ENCODE measurements at regions not wholly inside any gene's neighbourhood (a gene's known extent, or its start where the extent isn't known, plus 50 kb on each side); places are given as distances from the start of the nearest gene placed in this dataset.

- Mint-ChIP-seq H3K4me3 (no peak overlapping the region), H3K36me3 (no peaks in the 10 kb centered on the region), H3K27me3 (peaks cover 4% of the 10 kb centered on the region), H3K4me1 (no peaks in the 10 kb centered on the region), H3K9me3 (no peaks in the 10 kb centered on the region), H3K27ac (no peak overlapping the region)
These were observed 440.8 kb downstream of the GLRX3 start for GRCh38 chr10:130577039-130577438.

DNA sequence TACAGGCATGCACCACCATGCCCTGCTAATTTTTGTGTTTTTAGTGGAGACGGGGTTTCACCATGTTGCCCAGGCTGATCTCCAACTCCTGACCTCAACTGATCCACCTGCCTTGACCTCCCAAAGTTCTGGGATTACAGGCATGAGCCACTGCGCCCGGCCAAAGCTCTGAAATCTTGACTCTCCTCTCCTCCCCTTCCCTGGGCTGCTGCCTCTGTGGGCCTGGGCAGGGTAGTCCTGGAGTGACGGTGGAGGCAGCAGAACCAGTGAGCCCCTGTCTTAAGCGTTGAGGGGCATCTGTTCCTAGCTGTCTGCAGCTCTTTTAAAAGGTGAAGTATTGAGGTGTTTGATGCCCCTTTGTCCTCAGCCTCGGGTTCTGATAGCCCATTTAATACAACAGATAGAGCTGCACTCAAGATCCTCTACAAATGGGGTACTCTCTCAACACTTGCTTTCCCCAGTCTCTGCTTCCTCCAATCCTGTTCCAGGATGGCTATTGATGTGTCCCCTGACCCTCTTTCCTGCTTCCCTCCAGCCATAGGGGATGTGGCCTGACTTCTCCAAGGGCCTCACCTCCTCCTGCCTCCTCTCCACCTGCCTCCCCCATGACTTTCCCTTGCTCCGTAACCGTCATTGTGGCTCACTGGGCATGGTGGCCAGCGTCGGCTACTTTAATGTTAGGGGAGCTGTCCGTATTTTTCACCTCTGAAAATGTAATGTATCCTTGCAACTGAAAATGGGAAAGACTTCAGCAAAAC, 442.5 kb downstream of the GLRX3 start:
- Mint-ChIP-seq H3K27ac (no peak overlapping the region), H3K9me3 (no peaks in the 10 kb centered on the region), H3K4me3 (no peak overlapping the region), H3K27me3 (peaks cover 4% of the 10 kb centered on the region), H3K36me3 (no peaks in the 10 kb centered on the region), H3K4me1 (no peaks in the 10 kb centered on the region)

DNA sequence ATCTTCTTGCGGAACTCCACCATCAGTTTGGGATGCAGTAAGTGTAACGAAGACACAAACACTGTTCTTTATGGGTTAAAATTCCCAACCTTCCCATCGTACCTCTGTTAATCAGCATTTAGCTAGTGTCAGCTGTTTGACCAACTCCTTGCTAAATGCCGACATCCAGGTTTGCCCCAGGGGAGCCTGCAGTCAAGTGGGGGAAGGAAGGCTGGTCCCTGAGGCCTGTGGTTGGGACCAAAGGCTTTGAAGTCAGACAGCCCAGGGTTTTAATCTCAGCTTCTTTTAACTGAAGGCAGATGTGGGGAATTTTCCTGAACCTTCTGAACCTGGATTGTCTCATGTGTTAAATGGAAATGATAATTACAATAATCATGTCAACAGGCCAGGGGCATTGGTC, 443.7 kb downstream of the GLRX3 start:
- Mint-ChIP-seq H3K27ac (no peak overlapping the region), H3K4me1 (no peaks in the 10 kb centered on the region), H3K27me3 (peaks cover 4% of the 10 kb centered on the region), H3K36me3 (no peaks in the 10 kb centered on the region), H3K4me3 (no peak overlapping the region), H3K9me3 (no peaks in the 10 kb centered on the region)

- H3K27ac Mint-ChIP-seq: no peak overlapping the region
- no peaks in the 10 kb centered on the region for H3K36me3 Mint-ChIP-seq
- H3K4me1 Mint-ChIP-seq: no peaks in the 10 kb centered on the region
- H3K4me3 Mint-ChIP-seq: no peak overlapping the region
- H3K9me3 Mint-ChIP-seq: no peaks in the 10 kb centered on the region
- no peaks in the 10 kb centered on the region for H3K27me3 Mint-ChIP-seq
These were observed 444.8 kb downstream of the GLRX3 start for GRCh38 chr10:130580975-130581374.

DNA sequence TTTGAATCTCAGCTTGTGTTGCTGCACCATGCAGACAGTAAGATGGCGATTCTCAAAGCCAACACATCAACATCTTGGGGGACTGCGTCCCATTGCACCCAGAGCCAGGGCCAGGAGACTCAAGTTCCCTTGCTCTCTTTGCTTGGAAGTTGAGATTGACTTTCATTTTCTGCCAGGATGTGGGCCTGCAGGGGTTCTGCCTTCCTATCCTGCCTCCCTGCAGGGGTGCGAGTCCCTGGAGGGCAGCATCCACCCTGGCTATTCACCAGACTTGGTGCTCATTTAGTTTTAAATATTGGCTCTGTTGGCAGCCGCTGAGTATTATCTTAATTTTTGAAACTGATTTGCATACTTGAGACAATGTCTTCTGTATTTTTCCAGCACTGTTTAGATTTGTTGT, 451.5 kb downstream of the GLRX3 start:
- H3K4me1 Mint-ChIP-seq: no peaks in the 10 kb centered on the region
- no peak overlapping the region for H3K4me3 Mint-ChIP-seq
- H3K27ac Mint-ChIP-seq: no peak overlapping the region
- no peaks in the 10 kb centered on the region for H3K9me3 Mint-ChIP-seq
- H3K36me3 Mint-ChIP-seq: no peaks in the 10 kb centered on the region
- peaks cover 6% of the 10 kb centered on the region for H3K27me3 Mint-ChIP-seq

GRCh38 chr10:130606001-130606405, 469.8 kb downstream of the GLRX3 start:
- Mint-ChIP-seq H3K4me3 (no peak overlapping the region), H3K4me1 (no peaks in the 10 kb centered on the region), H3K27me3 (peaks cover 5% of the 10 kb centered on the region), H3K36me3 (no peaks in the 10 kb centered on the region), H3K9me3 (no peaks in the 10 kb centered on the region), H3K27ac (no peak overlapping the region)

DNA sequence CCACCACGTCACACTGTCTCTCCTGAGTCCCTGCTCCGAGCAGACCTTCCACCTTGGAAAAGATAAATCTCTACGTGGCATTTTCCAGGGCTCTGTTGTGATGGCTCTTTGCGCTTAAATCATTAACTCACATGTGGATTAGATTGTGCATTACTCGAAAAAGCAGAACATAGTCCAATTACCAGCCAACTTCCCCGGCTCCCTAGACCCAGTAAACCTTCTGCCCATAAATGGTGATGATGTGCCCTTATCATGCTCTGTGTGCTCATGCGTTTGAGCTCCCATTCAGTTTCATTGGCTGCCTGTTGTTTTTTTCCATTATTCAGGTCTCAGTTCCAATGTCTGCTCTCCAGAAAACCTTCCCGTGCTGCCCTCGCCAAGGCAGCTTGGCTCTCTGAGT, 471.2 kb downstream of the GLRX3 start:
- H3K9me3 Mint-ChIP-seq: no peaks in the 10 kb centered on the region
- H3K4me3 Mint-ChIP-seq: no peak overlapping the region
- no peaks in the 10 kb centered on the region for H3K4me1 Mint-ChIP-seq
- no peaks in the 10 kb centered on the region for H3K36me3 Mint-ChIP-seq
- peaks cover 5% of the 10 kb centered on the region for H3K27me3 Mint-ChIP-seq
- no peak overlapping the region for H3K27ac Mint-ChIP-seq

DNA sequence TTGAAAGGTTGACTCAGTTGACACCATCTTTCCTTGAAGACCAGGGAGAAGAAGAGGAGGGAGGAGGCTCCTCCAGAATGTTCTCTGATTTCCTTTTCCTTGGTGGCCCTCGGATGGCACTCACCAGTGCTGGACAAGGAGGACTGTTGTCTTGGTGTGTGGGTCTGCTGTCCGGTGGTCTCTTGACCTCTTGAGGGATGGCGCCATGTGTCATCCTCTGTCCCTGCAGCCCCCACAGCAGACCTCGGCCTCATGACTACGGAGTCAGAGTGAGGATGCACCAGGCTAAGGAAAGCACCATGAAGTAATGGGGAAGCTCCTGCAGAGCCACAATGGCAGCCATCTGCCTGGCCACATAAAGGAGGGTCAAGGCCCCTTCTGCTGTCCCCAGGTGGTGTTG, 475.0 kb downstream of the GLRX3 start:
- H3K27me3 Mint-ChIP-seq: peaks cover 2% of the 10 kb centered on the region
- no peaks in the 10 kb centered on the region for H3K9me3 Mint-ChIP-seq
- no peak overlapping the region for H3K27ac Mint-ChIP-seq
- no peaks in the 10 kb centered on the region for H3K4me1 Mint-ChIP-seq
- no peak overlapping the region for H3K4me3 Mint-ChIP-seq
- H3K36me3 Mint-ChIP-seq: no peaks in the 10 kb centered on the region

- no peak overlapping the region for H3K27ac Mint-ChIP-seq
- no peaks in the 10 kb centered on the region for H3K9me3 Mint-ChIP-seq
- H3K36me3 Mint-ChIP-seq: no peaks in the 10 kb centered on the region
- H3K27me3 Mint-ChIP-seq: peaks cover 10% of the 10 kb centered on the region
- no peak overlapping the region for H3K4me3 Mint-ChIP-seq
- no peaks in the 10 kb centered on the region for H3K4me1 Mint-ChIP-seq
These were observed 479.3 kb downstream of the GLRX3 start for GRCh38 chr10:130615457-130615856.

GRCh38 chr10:130617985-130618384, 481.8 kb downstream of the GLRX3 start:
- Mint-ChIP-seq H3K27ac (no peak overlapping the region), H3K4me3 (no peak overlapping the region), H3K9me3 (no peaks in the 10 kb centered on the region), H3K36me3 (no peaks in the 10 kb centered on the region), H3K4me1 (no peaks in the 10 kb centered on the region), H3K27me3 (peaks cover 10% of the 10 kb centered on the region)

- Mint-ChIP-seq H3K36me3 (no peaks in the 10 kb centered on the region), H3K4me3 (no peak overlapping the region), H3K27me3 (peaks cover 10% of the 10 kb centered on the region), H3K4me1 (no peaks in the 10 kb centered on the region), H3K9me3 (no peaks in the 10 kb centered on the region), H3K27ac (no peak overlapping the region)
These were observed 482.5 kb downstream of the GLRX3 start for GRCh38 chr10:130618647-130619046.

DNA sequence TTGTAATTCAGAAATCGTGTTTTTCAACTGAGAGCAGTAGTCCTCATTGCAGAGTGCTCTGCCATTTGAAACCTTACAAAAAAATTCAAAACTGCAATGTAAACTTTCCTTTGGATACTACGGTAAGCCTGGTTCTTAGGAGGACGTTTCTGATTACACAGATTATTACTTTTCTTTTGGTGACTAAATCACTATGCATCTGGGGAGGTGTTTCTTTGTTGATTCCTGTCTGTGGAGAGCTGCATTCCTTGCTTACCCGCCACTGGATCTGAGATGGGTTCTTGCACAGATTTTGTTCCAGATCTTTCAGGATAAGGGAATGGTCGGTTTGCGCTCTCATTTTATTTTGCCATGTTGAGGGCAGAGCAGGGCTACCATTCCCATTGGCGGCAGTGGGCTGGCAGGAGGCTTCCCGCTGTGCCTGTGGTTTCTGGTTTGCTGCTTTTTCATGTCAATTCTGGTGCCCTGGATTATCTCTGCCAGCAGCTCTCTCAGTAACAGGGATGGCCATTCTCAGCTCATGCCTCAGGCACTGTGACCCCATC, 485.1 kb downstream of the GLRX3 start:
- no peaks in the 10 kb centered on the region for H3K36me3 Mint-ChIP-seq
- no peak overlapping the region for H3K4me3 Mint-ChIP-seq
- no peak overlapping the region for H3K27ac Mint-ChIP-seq
- peaks cover 10% of the 10 kb centered on the region for H3K27me3 Mint-ChIP-seq
- no peaks in the 10 kb centered on the region for H3K9me3 Mint-ChIP-seq
- no peaks in the 10 kb centered on the region for H3K4me1 Mint-ChIP-seq

- Mint-ChIP-seq H3K27ac (no peak overlapping the region), H3K4me1 (no peaks in the 10 kb centered on the region), H3K4me3 (no peak overlapping the region), H3K36me3 (no peaks in the 10 kb centered on the region), H3K9me3 (peaks cover under 1% of the 10 kb centered on the region), H3K27me3 (peaks cover 4% of the 10 kb centered on the region)
These were observed 487.6 kb downstream of the GLRX3 start for GRCh38 chr10:130623680-130624267.

- Mint-ChIP-seq H3K27me3 (no peaks in the 10 kb centered on the region), H3K36me3 (no peaks in the 10 kb centered on the region), H3K9me3 (peaks cover 4% of the 10 kb centered on the region), H3K4me1 (no peaks in the 10 kb centered on the region), H3K27ac (no peak overlapping the region), H3K4me3 (no peak overlapping the region)
These were observed 491.3 kb downstream of the GLRX3 start for GRCh38 chr10:130627346-130628045.

DNA sequence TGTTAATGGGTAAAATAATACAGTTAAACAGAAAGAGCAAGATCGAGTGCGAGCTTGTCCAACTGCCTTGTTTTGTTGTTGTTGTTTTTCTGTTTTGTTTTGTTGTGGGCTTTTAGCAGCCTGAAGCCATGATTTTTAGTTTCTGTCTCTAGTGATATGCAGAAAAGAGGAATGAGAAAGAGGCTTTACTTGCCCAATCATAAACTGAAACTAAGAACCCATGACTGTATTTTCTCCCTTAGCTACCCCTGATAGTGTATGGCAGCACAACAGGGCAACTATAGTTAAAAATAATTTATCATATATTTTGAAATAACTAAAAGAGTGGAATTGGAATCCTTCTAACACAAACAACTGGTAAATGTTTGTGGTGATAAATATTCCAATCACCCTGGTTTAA, 493.9 kb downstream of the GLRX3 start:
- no peak overlapping the region for H3K27ac Mint-ChIP-seq
- peaks cover 8% of the 10 kb centered on the region for H3K27me3 Mint-ChIP-seq
- H3K36me3 Mint-ChIP-seq: no peaks in the 10 kb centered on the region
- no peak overlapping the region for H3K4me3 Mint-ChIP-seq
- H3K9me3 Mint-ChIP-seq: peaks cover 4% of the 10 kb centered on the region
- no peaks in the 10 kb centered on the region for H3K4me1 Mint-ChIP-seq

All from activated naive CD4-positive, alpha-beta T cell treated with anti-CD3 and anti-CD28 coated beads, Interleukin-2, amount 50 U/mL, for 24 hours (primary cell).